Neural cell (in vitro differentiated cells): ENCODE measurements at regions not wholly inside any gene's neighbourhood (a gene's known extent, or its start where the extent isn't known, plus 50 kb on each side); places are given as distances from the start of the nearest gene placed in this dataset.

Experiments
- EP300 ChIP-seq: fragments of 450-650 bp; conservative IDR thresholded peaks from 2 replicates; pipeline ENCODE4 v1.6.1; 2014; ENCODE audit warnings: antibody characterized with exemption, mild to moderate bottlenecking, moderate library complexity; ENCODE audit not compliant: poor library complexity, severe bottlenecking
- EZH2 ChIP-seq: fragments of 200-600, 300-800 bp; shearing (Covaris generic), sonication (generic); IDR thresholded peaks from 2 replicates; pipeline ENCODE4 v1.6.1; 2014; ENCODE audit warnings: antibody characterized with exemption, low read length, borderline replicate concordance, mild to moderate bottlenecking; ENCODE audit not compliant: insufficient read depth, poor library complexity, severe bottlenecking
- MXI1 ChIP-seq: fragments of 450-650 bp; conservative IDR thresholded peaks from 2 replicates; pipeline ENCODE4 v1.6.1; 2014; ENCODE audit warnings: antibody characterized with exemption, mild to moderate bottlenecking; ENCODE audit not compliant: poor library complexity, severe bottlenecking
- POLR2AphosphoS5 ChIP-seq: IDR thresholded peaks from 2 replicates; pipeline ENCODE4 v1.6.1; 2012
- RAD21 ChIP-seq: fragments of 450-650 bp; conservative IDR thresholded peaks from 2 replicates; pipeline ENCODE4 v1.6.1; 2014; ENCODE audit warnings: antibody characterized with exemption, mild to moderate bottlenecking, moderate library complexity
- SMC3 ChIP-seq: fragments of 450-650 bp; conservative IDR thresholded peaks from 2 replicates; pipeline ENCODE4 v1.6.1; 2014; ENCODE audit warnings: antibody characterized with exemption, mild to moderate bottlenecking, moderate library complexity; ENCODE audit not compliant: poor library complexity
- TAF1 ChIP-seq: IDR thresholded peaks from 2 replicates; pipeline ENCODE4 v1.6.1; 2012; ENCODE audit warnings: low read depth
- TF ChIP-seq, protein P1 (sequence below): fragments of 450-650 bp; IDR thresholded peaks from 2 replicates; pipeline ENCODE4 v1.5.1; 2014; ENCODE audit warnings: antibody characterized with exemption, mild to moderate bottlenecking, moderate library complexity; ENCODE audit not compliant: poor library complexity, severe bottlenecking

DNA sequence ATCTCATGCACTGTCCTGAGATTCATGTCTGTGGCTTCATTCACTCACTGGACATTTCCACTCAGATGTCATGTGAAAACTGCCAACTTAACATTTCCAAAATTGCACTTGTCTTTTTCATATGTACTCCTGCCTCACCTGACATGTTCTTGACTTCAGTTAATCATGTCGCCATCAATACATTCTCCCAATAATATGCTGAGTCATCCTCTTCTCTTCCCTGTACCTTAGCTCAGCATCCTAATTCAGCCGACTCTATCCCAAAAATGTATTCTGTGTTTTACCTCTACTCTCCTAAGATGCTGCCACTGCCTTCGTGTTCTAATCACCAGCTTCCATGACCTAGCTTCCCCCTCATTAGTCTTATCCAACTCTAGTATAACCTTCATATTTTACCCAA, 93.9 kb upstream of the GNAI1 start:
- TF ChIP-seq, protein P1, sequence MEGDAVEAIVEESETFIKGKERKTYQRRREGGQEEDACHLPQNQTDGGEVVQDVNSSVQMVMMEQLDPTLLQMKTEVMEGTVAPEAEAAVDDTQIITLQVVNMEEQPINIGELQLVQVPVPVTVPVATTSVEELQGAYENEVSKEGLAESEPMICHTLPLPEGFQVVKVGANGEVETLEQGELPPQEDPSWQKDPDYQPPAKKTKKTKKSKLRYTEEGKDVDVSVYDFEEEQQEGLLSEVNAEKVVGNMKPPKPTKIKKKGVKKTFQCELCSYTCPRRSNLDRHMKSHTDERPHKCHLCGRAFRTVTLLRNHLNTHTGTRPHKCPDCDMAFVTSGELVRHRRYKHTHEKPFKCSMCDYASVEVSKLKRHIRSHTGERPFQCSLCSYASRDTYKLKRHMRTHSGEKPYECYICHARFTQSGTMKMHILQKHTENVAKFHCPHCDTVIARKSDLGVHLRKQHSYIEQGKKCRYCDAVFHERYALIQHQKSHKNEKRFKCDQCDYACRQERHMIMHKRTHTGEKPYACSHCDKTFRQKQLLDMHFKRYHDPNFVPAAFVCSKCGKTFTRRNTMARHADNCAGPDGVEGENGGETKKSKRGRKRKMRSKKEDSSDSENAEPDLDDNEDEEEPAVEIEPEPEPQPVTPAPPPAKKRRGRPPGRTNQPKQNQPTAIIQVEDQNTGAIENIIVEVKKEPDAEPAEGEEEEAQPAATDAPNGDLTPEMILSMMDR: no peak
- TF ChIP-seq EP300 (no peak), RAD21 (no peak), TAF1 (no peak), MXI1 (no peak), SMC3 (no peak), POLR2AphosphoS5 (no peak), EZH2 (no peak)
